ENCODE measurements at regions not wholly inside any gene's neighbourhood (a gene's known extent, or its start where the extent isn't known, plus 50 kb on each side); places are given as distances from the start of the nearest gene placed in this dataset.

DNA sequence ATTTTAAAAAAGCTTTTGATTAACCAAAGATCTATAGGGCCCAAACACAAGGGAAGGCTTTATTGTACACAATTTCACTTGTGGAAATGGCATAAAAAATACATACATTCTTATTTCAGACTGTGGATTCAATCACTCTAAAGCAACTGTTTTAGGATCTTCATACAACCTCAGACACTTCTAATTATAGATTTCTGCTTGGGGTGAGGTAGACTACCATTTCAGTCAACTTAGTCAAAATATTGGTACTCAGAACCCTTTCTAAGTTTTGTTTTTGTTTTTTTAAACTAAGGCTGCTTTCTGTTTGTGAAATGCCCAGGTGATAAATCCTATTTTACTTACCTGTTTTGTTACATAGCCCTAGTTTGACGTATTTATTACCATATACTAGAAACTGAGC, 284.5 kb upstream of the RASA1 start:
- Mint-ChIP-seq H3K27me3 (peaks cover 7 to 10% of the 10 kb centered on the region in 2 donors), H3K4me1 (no peaks in the 10 kb centered on the region), H3K4me3 (no peak overlapping the region), H3K27ac (no peak overlapping the region), H3K36me3 (no peaks in the 10 kb centered on the region), H3K9me3 (no peaks in the 10 kb centered on the region)
- Histone ChIP-seq H3K27me3 (replicated peaks in 1 of 2; ENCODE audit: control insufficient read depth in 2 of 2, extremely low read depth in 1 of 2, insufficient read depth in 2 of 2, low read length in 1 of 2) (no peaks in the 10 kb centered on the region), H3K4me1 (ENCODE audit: control insufficient read depth in 1 of 2, extremely low read depth in 1 of 2, insufficient read depth in 2 of 2, low read length in 2 of 2) (no peaks in the 10 kb centered on the region), H3K36me3 (ENCODE audit: control insufficient read depth in 2 of 2, extremely low read depth in 1 of 2, insufficient read depth in 1 of 2, low read length in 1 of 2) (no peaks in the 10 kb centered on the region), H3K4me3 (ENCODE audit: control insufficient read depth in 1 of 2, extremely low read depth in 1 of 2, low read length in 1 of 2) (no peak overlapping the region), H3K9me3 (no peaks in the 10 kb centered on the region), H3K27ac (ENCODE audit: low read length) (no peak overlapping the region)
- DNase-seq (no peak), ATAC-seq (replicated peaks in 1 of 4) (no peak)
- ChIA-PET POLR2A (no interaction called here), CTCF (no interaction called here)
- WGBS (ENCODE audit: insufficient coverage): no CpG with 5 or more reads among the region's 1 CpG

DNA sequence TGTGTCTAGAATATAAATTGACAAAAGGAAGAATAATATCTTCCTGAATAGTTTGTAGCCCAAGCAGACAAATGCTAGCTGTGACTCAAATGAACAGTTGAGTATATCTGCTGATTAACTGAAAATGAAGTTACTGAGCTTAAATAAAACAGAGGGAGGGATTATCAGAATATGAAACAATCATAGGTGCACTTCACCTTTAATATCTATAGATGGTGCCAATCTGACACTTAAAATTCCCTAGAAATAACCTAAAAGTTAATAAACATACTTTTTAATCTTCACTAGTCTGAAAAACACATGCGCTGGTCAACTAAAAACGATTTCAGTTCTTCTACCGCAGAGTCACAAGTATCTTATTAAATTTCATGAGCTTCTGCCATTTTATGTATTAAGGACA, 280.8 kb upstream of the RASA1 start:
- H3K9me3 ChIP-seq: no peaks in the 10 kb centered on the region
- Mint-ChIP-seq H3K9me3 (no peaks in the 10 kb centered on the region), H3K4me1 (no peaks in the 10 kb centered on the region), H3K4me3 (no peak overlapping the region), H3K36me3 (no peaks in the 10 kb centered on the region), H3K27me3 (no peaks in the 10 kb centered on the region), H3K27ac (no peak overlapping the region)
- no peak overlapping the region for H3K27ac ChIP-seq (ENCODE audit: low read length)
- no peaks in the 10 kb centered on the region for H3K36me3 ChIP-seq (ENCODE audit: control insufficient read depth in 2 of 2, extremely low read depth in 1 of 2, insufficient read depth in 1 of 2, low read length in 1 of 2)
- ChIA-PET POLR2A (interaction anchor here (0.6 to 0.9 kb wide), 3 partner anchors 156 to 426 kb away, joined by 3 read pairs; no protein-coding TSS in a partner anchor), CTCF (interaction anchor here (0.6 to 2.5 kb wide), 8 partner anchors 18 to 416 kb away, joined by 3 to 11 read pairs (median 5); no protein-coding TSS in a partner anchor)
- no CpG with 5 or more reads among the region's 3 CpGs for WGBS (ENCODE audit: insufficient coverage)
- ATAC-seq (replicated peaks in 1 of 4) (no peak), DNase-seq (peak in 1 of 35 experiments; percentile 6)
- no peak overlapping the region for H3K4me3 ChIP-seq (ENCODE audit: control insufficient read depth in 1 of 2, extremely low read depth in 1 of 2, low read length in 1 of 2)
- H3K27me3 ChIP-seq (replicated peaks in 1 of 2; ENCODE audit: control insufficient read depth in 2 of 2, extremely low read depth in 1 of 2, insufficient read depth in 2 of 2, low read length in 1 of 2): no peaks in the 10 kb centered on the region
- H3K4me1 ChIP-seq (ENCODE audit: control insufficient read depth in 1 of 2, extremely low read depth in 1 of 2, insufficient read depth in 2 of 2, low read length in 2 of 2): no peaks in the 10 kb centered on the region

DNA sequence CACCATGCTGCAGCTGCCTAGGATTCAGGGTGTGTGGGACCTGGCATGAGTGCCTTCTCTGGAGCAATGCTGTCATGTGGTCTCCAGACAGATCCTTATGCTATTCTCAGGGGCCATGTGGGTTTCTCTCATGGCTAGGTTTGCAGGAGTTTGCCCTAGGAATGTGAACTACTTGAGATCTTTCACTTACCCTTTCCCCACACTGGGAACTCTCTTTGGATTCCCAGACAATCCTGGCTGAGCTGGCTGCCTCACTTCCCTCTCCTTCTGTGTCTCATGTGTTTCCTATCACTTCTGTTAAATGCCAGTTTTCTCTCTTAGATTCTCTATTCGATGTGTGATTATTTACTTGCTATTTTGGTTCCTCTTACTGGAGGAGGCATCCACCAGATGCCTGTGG, 270.2 kb upstream of the RASA1 start:
- POLR2A ChIA-PET: no interaction called here
- DNase-seq (no peak), ATAC-seq (replicated peaks in 1 of 4) (no peak)
- no peak overlapping the region for H3K4me3 ChIP-seq (ENCODE audit: control insufficient read depth in 1 of 2, extremely low read depth in 1 of 2, low read length in 1 of 2)
- H3K9me3 Mint-ChIP-seq: peaks cover 0 to 3% (median 0%) of the 10 kb centered on the region in 3 donors
- peaks cover 5 to 8% of the 10 kb centered on the region in 2 donors for H3K27me3 Mint-ChIP-seq
- WGBS (ENCODE audit: insufficient coverage): no CpG with 5 or more reads among the region's 1 CpG
- H3K9me3 ChIP-seq: no peaks in the 10 kb centered on the region
- H3K36me3 ChIP-seq (ENCODE audit: control insufficient read depth in 2 of 2, extremely low read depth in 1 of 2, insufficient read depth in 1 of 2, low read length in 1 of 2): no peaks in the 10 kb centered on the region
- no peaks in the 10 kb centered on the region for H3K36me3 Mint-ChIP-seq
- H3K4me1 ChIP-seq (ENCODE audit: control insufficient read depth in 1 of 2, extremely low read depth in 1 of 2, insufficient read depth in 2 of 2, low read length in 2 of 2): no peaks in the 10 kb centered on the region
- H3K27ac ChIP-seq (ENCODE audit: low read length): no peak overlapping the region
- no peak overlapping the region for H3K27ac Mint-ChIP-seq
- CTCF ChIA-PET: interaction anchor here in 1 of 2 donors (0.6 kb wide), 1 partner anchor 1727 kb away, joined by 3 read pairs; no protein-coding TSS in a partner anchor
- no peaks in the 10 kb centered on the region for H3K4me1 Mint-ChIP-seq
- H3K4me3 Mint-ChIP-seq: no peak overlapping the region
- H3K27me3 ChIP-seq (replicated peaks in 1 of 2; ENCODE audit: control insufficient read depth in 2 of 2, extremely low read depth in 1 of 2, insufficient read depth in 2 of 2, low read length in 1 of 2): peaks cover 0 to 4% of the 10 kb centered on the region in 2 experiments

DNA sequence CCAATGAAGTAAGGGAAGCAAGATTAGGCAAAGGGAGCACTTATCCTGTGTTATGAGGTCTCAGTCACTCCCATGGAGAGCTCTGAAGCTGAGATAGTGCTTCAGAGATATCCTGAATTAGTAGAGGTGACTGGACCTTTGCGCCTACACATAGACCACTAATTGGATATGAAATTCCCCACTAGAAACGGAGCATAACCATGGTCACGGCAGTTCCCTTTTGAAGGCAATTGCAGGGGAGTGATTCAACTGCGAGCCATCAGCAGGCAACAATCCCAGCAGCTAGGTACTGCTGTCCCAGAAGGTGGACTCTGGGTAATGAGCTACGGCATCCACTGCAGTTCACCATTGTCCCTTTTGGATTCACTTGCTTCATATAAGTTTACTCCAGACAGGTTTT, 267.7 kb upstream of the RASA1 start:
- Histone ChIP-seq H3K27me3 (replicated peaks in 1 of 2; ENCODE audit: control insufficient read depth in 2 of 2, extremely low read depth in 1 of 2, insufficient read depth in 2 of 2, low read length in 1 of 2) (peaks cover 0 to 4% of the 10 kb centered on the region in 2 experiments), H3K27ac (ENCODE audit: low read length) (no peak overlapping the region), H3K4me3 (ENCODE audit: control insufficient read depth in 1 of 2, extremely low read depth in 1 of 2, low read length in 1 of 2) (no peak overlapping the region), H3K36me3 (ENCODE audit: control insufficient read depth in 2 of 2, extremely low read depth in 1 of 2, insufficient read depth in 1 of 2, low read length in 1 of 2) (no peaks in the 10 kb centered on the region), H3K4me1 (ENCODE audit: control insufficient read depth in 1 of 2, extremely low read depth in 1 of 2, insufficient read depth in 2 of 2, low read length in 2 of 2) (no peaks in the 10 kb centered on the region), H3K9me3 (no peaks in the 10 kb centered on the region)
- H3K9me3 Mint-ChIP-seq: peaks cover 0 to 3% (median 0%) of the 10 kb centered on the region in 3 donors
- POLR2A ChIA-PET: interaction anchor here in 1 of 2 donors (0.6 kb wide), 1 partner anchor 15 kb away, joined by 3 read pairs; no protein-coding TSS in a partner anchor
- no peak overlapping the region for H3K27ac Mint-ChIP-seq
- CTCF ChIA-PET: no interaction called here
- 85% methylated on average over 4 of the region's 5 CpGs for WGBS (ENCODE audit: insufficient coverage)
- peaks cover 5 to 8% of the 10 kb centered on the region in 2 donors for H3K27me3 Mint-ChIP-seq
- DNase-seq (no peak), ATAC-seq (replicated peaks in 1 of 4) (no peak)
- H3K36me3 Mint-ChIP-seq: no peaks in the 10 kb centered on the region
- H3K4me3 Mint-ChIP-seq: no peak overlapping the region
- H3K4me1 Mint-ChIP-seq: no peaks in the 10 kb centered on the region

DNA sequence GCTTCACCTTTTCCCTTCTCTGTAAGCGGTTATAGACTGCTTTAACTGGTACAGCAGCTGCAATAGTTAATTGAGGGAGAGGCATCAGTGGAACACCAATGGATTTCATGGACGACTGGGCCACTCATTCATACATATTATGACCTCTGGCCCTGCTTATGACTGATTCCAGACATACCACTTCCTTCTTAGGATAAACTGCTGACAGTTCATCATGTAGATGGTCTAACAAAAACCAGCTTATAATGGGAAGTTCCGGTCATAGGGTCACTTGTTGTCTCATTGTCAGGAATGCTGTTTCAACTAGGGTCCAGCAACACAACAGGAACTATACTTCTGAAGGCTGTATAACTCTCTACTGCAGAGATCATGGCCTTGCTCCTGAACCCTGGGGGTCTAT, 265.2 kb upstream of the RASA1 start:
- Histone ChIP-seq H3K9me3 (no peaks in the 10 kb centered on the region), H3K27me3 (replicated peaks in 1 of 2; ENCODE audit: control insufficient read depth in 2 of 2, extremely low read depth in 1 of 2, insufficient read depth in 2 of 2, low read length in 1 of 2) (peaks cover 0 to under 1% of the 10 kb centered on the region in 2 experiments), H3K4me3 (ENCODE audit: control insufficient read depth in 1 of 2, extremely low read depth in 1 of 2, low read length in 1 of 2) (no peak overlapping the region), H3K36me3 (ENCODE audit: control insufficient read depth in 2 of 2, extremely low read depth in 1 of 2, insufficient read depth in 1 of 2, low read length in 1 of 2) (no peaks in the 10 kb centered on the region), H3K27ac (ENCODE audit: low read length) (no peak overlapping the region), H3K4me1 (ENCODE audit: control insufficient read depth in 1 of 2, extremely low read depth in 1 of 2, insufficient read depth in 2 of 2, low read length in 2 of 2) (no peaks in the 10 kb centered on the region)
- ChIA-PET CTCF (interaction anchor here in 1 of 2 donors (1.3 kb wide), 1 partner anchor 9 kb away, joined by 4 read pairs; no protein-coding TSS in a partner anchor), POLR2A (interaction anchor here in 1 of 2 donors (0.6 kb wide), 1 partner anchor 1252 kb away, joined by 4 read pairs; no protein-coding TSS in a partner anchor)
- Mint-ChIP-seq H3K27me3 (peaks cover 5 to 8% of the 10 kb centered on the region in 2 donors), H3K36me3 (no peaks in the 10 kb centered on the region), H3K9me3 (no peaks in the 10 kb centered on the region), H3K4me1 (no peaks in the 10 kb centered on the region), H3K4me3 (no peak overlapping the region), H3K27ac (no peak overlapping the region)
- no peak for ATAC-seq (replicated peaks in 1 of 4)
- no peak for DNase-seq
- 100% methylated on average over 1 of the region's 3 CpGs for WGBS (ENCODE audit: insufficient coverage)

DNA sequence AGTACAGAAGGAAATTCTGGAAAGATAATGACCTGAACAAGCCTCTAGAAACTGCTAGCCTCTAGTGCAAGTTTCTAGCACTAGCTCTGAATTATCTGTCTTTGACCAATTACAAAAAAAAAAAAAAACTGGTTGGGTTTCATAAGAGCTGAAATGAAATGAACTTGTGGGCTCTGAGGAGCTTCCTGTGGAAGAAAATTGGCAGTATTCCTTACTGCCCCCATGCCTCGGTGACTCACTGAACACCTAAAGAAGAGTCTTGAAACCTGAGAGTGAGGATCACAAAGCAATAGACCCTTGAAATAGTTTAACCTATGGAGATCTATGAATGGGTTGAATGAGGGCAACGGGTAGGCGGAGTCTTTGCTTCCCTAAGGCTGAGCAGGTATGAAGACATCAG, 263.6 kb upstream of the RASA1 start:
- Mint-ChIP-seq H3K27ac (no peak overlapping the region), H3K36me3 (no peaks in the 10 kb centered on the region)

More for the DNA sequence above, 263.6 kb upstream of the RASA1 start:
- Mint-ChIP-seq H3K9me3 (no peaks in the 10 kb centered on the region), H3K27me3 (peaks cover 4 to 5% of the 10 kb centered on the region in 2 donors), H3K4me1 (no peaks in the 10 kb centered on the region), H3K4me3 (no peak overlapping the region)
- ATAC-seq (replicated peaks in 1 of 4) (no peak), DNase-seq (no peak)
- Histone ChIP-seq H3K27ac (ENCODE audit: low read length) (no peak overlapping the region), H3K36me3 (ENCODE audit: control insufficient read depth in 2 of 2, extremely low read depth in 1 of 2, insufficient read depth in 1 of 2, low read length in 1 of 2) (no peaks in the 10 kb centered on the region), H3K4me1 (ENCODE audit: control insufficient read depth in 1 of 2, extremely low read depth in 1 of 2, insufficient read depth in 2 of 2, low read length in 2 of 2) (no peaks in the 10 kb centered on the region), H3K27me3 (replicated peaks in 1 of 2; ENCODE audit: control insufficient read depth in 2 of 2, extremely low read depth in 1 of 2, insufficient read depth in 2 of 2, low read length in 1 of 2) (no peaks in the 10 kb centered on the region), H3K4me3 (ENCODE audit: control insufficient read depth in 1 of 2, extremely low read depth in 1 of 2, low read length in 1 of 2) (no peak overlapping the region), H3K9me3 (no peaks in the 10 kb centered on the region)
- ChIA-PET POLR2A (interaction anchor here in 1 of 2 donors (0.5 to 0.7 kb wide), 3 partner anchors 18 to 1679 kb away, joined by 3 to 4 read pairs (median 3); no protein-coding TSS in a partner anchor), CTCF (interaction anchor here in 1 of 2 donors (0.6 to 1.4 kb wide), 2 partner anchors 11 to 396 kb away, joined by 4 to 9 read pairs; no protein-coding TSS in a partner anchor)
- no CpG with 5 or more reads among the region's 3 CpGs for WGBS (ENCODE audit: insufficient coverage)
